ENCODE measurements at regions not wholly inside any gene's neighbourhood (a gene's known extent, or its start where the extent isn't known, plus 50 kb on each side); places are given as distances from the start of the nearest gene placed in this dataset.

- peak; percentile 33 for DNase-seq (ENCODE audit: low spot score)
- no peak overlapping the region for H3K9ac ChIP-seq (ENCODE audit: low read depth in 1 of 2, low read length in 2 of 2)
- no peaks in the 10 kb centered on the region for H3K4me1 ChIP-seq (ENCODE audit: control insufficient read depth in 4 of 4, insufficient read depth in 4 of 4, low read length in 3 of 4)
- H3K27ac ChIP-seq (ENCODE audit: low read depth in 1 of 2, low read length in 2 of 2): no peak overlapping the region
- TF ChIP-seq REST (IDR thresholded peaks at IDR 0.05) (no peak), JUND (IDR thresholded peaks at IDR 0.05) (no peak), RAD21 (IDR thresholded peaks at IDR 0.05) (no peak), ATF3 (IDR thresholded peaks at IDR 0.05) (no peak), ZBTB33 (IDR thresholded peaks at IDR 0.05) (no peak), EGR1 (IDR thresholded peaks at IDR 0.05; ENCODE audit: low read depth in 2 of 2) (no peak), YY1 (IDR thresholded peaks at IDR 0.05) (no peak), MAX (IDR thresholded peaks at IDR 0.05) (no peak), FOXA2 (IDR thresholded peaks at IDR 0.05) (no peak)
- no peaks in the 10 kb centered on the region for H3K36me3 ChIP-seq (ENCODE audit: control insufficient read depth in 4 of 4, insufficient read depth in 3 of 4, low read depth in 1 of 4, low read length in 3 of 4)
- H3K27me3 ChIP-seq (ENCODE audit: control insufficient read depth in 4 of 4, insufficient read depth in 4 of 4, low read length in 3 of 4): no peaks in the 10 kb centered on the region
- H3K9me3 ChIP-seq (ENCODE audit: control insufficient read depth in 4 of 4, low read length in 3 of 4): peaks cover 10 to 12% (median 11%) of the 10 kb centered on the region in 4 donors
- H3K4me3 ChIP-seq (ENCODE audit: low read depth in 1 of 3, low read length in 3 of 3): no peak overlapping the region
- 95% methylated on average over 1 of the region's 1 CpG for WGBS
These were observed 84.1 kb upstream of the PRR23E start for GRCh38 chr3:127108796-127109195.

GRCh38 chr3:127110982-127111693, 81.8 kb upstream of the PRR23E start:
- Histone ChIP-seq H3K4me1 (ENCODE audit: control insufficient read depth in 4 of 4, insufficient read depth in 4 of 4, low read length in 3 of 4) (no peaks in the 10 kb centered on the region), H3K36me3 (ENCODE audit: control insufficient read depth in 4 of 4, insufficient read depth in 3 of 4, low read depth in 1 of 4, low read length in 3 of 4) (no peaks in the 10 kb centered on the region), H3K27ac (ENCODE audit: low read depth in 1 of 2, low read length in 2 of 2) (no peak overlapping the region), H3K9me3 (ENCODE audit: control insufficient read depth in 4 of 4, low read length in 3 of 4) (peaks cover 10 to 12% (median 11%) of the 10 kb centered on the region in 4 donors), H3K27me3 (ENCODE audit: control insufficient read depth in 4 of 4, insufficient read depth in 4 of 4, low read length in 3 of 4) (no peaks in the 10 kb centered on the region), H3K9ac (ENCODE audit: low read depth in 1 of 2, low read length in 2 of 2) (no peak overlapping the region), H3K4me3 (ENCODE audit: low read depth in 1 of 3, low read length in 3 of 3) (no peak overlapping the region)
- DNase-seq (ENCODE audit: low spot score): no peak
- TF ChIP-seq FOXA2 (IDR thresholded peaks at IDR 0.05): no peak
- TF ChIP-seq RAD21 (IDR thresholded peaks at IDR 0.05): no peak
- no peak for TF ChIP-seq TAF1 (conservative IDR thresholded peaks at IDR 0.05)
- 67% methylated on average over 3 of the region's 3 CpGs for WGBS
